HG02642 (cell line): ENCODE measurements at regions not wholly inside any gene's neighbourhood (a gene's known extent, or its start where the extent isn't known, plus 50 kb on each side); places are given as distances from the start of the nearest gene placed in this dataset.

Experiments
- ATAC-seq: cut with Tn5 transposase; IDR thresholded peaks from one replicate; pipeline ENCODE4 v1.9.1; 2021; ENCODE audit warnings: mild to moderate bottlenecking; ENCODE audit not compliant: unreplicated experiment, poor library complexity

- no peak for ATAC-seq
Observed at GRCh38 chr9:107639426-107639825, 149.9 kb upstream of the KLF4 start.

GRCh38 chr9:107638521-107639310 is 149.1 kb upstream of the KLF4 start:
- no peak for ATAC-seq

GRCh38 chr9:107637421-107638420 is 148.2 kb upstream of the KLF4 start:
- no peak for ATAC-seq

- ATAC-seq, result no peak
Observed at GRCh38 chr9:107636571-107637381, 147.2 kb upstream of the KLF4 start.

- ATAC-seq, result no peak
Observed at GRCh38 chr9:107635803-107636174, 146.2 kb upstream of the KLF4 start.

GRCh38 chr9:107635101-107635802 is 145.7 kb upstream of the KLF4 start:
- ATAC-seq, result no peak

- ATAC-seq, result no peak
Observed at GRCh38 chr9:107633406-107633805, 143.8 kb upstream of the KLF4 start.

- no peak for ATAC-seq
Observed at GRCh38 chr9:107632661-107633060, 143.1 kb upstream of the KLF4 start.

- ATAC-seq, result no peak
Observed at GRCh38 chr9:107632216-107632615, 142.6 kb upstream of the KLF4 start.

GRCh38 chr9:107631788-107632187 is 142.2 kb upstream of the KLF4 start:
- ATAC-seq, result no peak

- no peak for ATAC-seq
Observed at GRCh38 chr9:107630156-107630555, 140.6 kb upstream of the KLF4 start.

GRCh38 chr9:107628444-107628843 is 138.9 kb upstream of the KLF4 start:
- no peak for ATAC-seq

- ATAC-seq, result no peak
Observed at GRCh38 chr9:107627781-107628180, 138.2 kb upstream of the KLF4 start.

GRCh38 chr9:107626118-107626517 is 136.5 kb upstream of the KLF4 start:
- no peak for ATAC-seq

GRCh38 chr9:107625383-107625984 is 135.9 kb upstream of the KLF4 start:
- no peak for ATAC-seq

GRCh38 chr9:107624234-107624948 is 134.8 kb upstream of the KLF4 start:
- no peak for ATAC-seq

- no peak for ATAC-seq
Observed at GRCh38 chr9:107621436-107621835, 131.9 kb upstream of the KLF4 start.

- no peak for ATAC-seq
Observed at GRCh38 chr9:107620801-107621200, 131.2 kb upstream of the KLF4 start.

- ATAC-seq, result no peak
Observed at GRCh38 chr9:107620236-107620635, 130.7 kb upstream of the KLF4 start.
